EL (cell line): ENCODE measurements at regions not wholly inside any gene's neighbourhood (a gene's known extent, or its start where the extent isn't known, plus 50 kb on each side); places are given as distances from the start of the nearest gene placed in this dataset.

ENCODE experiments used
- DNase-seq: peaks from one replicate; pipeline ENCODE4 v3.0.0-alpha.2; 2016

DNA sequence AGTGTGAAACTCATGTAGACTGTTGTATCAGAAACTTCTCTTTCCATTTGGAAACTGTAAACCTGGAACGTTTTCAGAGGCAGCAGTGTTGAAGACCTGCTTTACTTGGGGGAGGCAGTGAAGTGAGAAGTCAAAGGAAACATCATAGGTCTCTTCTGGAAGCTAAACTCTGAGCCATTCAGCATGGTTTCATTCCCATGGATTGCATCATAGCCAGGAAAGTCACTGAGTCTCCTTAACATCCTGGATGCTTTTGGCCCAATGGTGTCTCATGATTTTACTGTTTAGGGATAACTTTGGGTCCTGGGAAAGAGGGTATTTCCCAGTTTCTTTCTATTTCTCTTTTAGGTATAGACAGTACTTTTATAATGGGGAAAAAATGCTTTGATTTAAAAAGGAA, 153.2 kb upstream of the E2F8 start:
- peak; percentile 50 for DNase-seq

GRCh38 chr11:19392847-19393518, 152.2 kb upstream of the E2F8 start:
- DNase-seq, result no peak

DNA sequence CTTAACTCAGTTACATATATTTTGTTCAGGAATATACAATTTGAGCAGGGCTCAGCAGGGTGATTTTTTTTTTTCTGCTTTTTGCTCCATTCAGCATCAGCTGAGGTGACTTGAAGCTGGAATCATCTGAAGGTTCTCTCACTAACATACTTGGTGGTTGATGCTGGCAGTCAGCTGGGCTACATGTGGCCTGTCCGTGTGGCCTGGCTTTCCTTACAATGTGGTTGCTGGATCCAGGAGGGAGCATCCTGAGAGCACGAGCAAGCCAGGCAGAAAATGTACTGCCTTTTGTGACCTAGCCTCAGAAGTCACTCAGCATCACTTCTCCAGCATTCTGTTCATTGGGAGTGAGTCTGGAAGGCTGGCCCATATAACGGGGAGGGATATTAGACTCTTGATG, 151.6 kb upstream of the E2F8 start:
- no peak for DNase-seq

GRCh38 chr11:19391652-19392051, 150.9 kb upstream of the E2F8 start:
- no peak for DNase-seq

- DNase-seq, result no peak
Observed at GRCh38 chr11:19391026-19391425, 150.3 kb upstream of the E2F8 start.

GRCh38 chr11:19389787-19390303, 149.1 kb upstream of the E2F8 start:
- no peak for DNase-seq

- DNase-seq, result no peak
Observed at GRCh38 chr11:19382131-19382611, 141.4 kb upstream of the E2F8 start.

DNA sequence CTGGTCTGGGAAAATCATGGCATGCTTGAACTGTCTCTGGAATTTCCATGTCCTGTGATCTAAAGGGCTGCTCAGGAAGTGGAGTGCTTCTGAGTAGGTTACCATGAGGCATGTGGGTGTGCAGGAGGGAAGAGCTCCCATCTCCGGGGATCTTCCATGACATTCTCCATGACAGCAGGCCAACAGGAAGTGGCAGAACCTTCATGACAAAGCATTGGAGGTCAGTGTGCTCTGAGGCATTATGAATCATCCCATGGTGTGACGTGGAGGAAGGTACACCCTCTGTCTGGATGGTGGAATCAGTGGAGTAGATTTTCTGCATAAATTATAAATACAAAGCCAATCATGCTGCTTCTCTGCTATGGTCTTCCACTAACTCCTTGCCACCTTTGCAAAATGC, 139.6 kb upstream of the E2F8 start:
- DNase-seq, result peak; percentile 95

DNA sequence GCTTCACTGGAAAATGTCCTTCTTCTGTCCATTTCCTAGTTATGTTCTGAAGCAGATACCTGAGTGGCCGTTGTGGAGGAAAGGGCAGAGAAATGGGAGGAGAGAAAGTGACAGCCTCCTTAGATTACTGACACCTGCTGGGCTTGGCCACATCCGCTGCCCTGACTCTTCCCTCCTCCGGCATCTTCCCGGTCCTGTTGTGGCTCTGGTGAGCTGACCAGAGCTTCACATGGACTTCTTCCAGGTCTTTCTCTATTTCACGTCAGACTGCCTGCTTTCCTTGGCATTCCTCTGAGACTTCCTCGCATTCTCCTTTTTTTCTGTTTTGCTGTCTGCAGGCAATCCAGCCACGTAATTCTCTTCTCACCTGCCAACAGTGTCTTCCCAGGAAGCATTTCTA, 138.7 kb upstream of the E2F8 start:
- no peak for DNase-seq

GRCh38 chr11:19378814-19379213, 138.1 kb upstream of the E2F8 start:
- DNase-seq, result no peak

GRCh38 chr11:19377881-19378280, 137.1 kb upstream of the E2F8 start:
- DNase-seq, result no peak

GRCh38 chr11:19375440-19375839, 134.7 kb upstream of the E2F8 start:
- no peak for DNase-seq

DNA sequence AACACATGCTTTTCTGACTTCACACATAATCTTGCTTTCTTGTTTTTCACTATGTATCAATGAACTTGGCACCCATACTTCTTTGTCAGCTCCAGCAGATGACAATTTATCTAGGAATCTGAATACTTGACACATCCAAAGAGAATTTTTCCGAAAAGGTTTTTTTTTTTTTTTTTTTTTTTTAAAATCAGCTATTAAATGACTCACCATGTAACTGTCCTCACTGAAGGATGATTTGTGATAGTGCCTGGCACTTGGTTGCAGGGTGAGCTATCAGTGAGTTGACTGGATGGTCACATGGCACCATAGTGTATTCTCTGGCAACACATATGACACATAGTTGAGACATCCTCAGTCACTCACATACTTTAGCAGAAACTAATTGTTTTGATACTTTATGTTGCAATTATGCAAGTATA, 133.4 kb upstream of the E2F8 start:
- DNase-seq, result peak; percentile 98

GRCh38 chr11:19372381-19372780, 131.6 kb upstream of the E2F8 start:
- DNase-seq, result no peak

DNA sequence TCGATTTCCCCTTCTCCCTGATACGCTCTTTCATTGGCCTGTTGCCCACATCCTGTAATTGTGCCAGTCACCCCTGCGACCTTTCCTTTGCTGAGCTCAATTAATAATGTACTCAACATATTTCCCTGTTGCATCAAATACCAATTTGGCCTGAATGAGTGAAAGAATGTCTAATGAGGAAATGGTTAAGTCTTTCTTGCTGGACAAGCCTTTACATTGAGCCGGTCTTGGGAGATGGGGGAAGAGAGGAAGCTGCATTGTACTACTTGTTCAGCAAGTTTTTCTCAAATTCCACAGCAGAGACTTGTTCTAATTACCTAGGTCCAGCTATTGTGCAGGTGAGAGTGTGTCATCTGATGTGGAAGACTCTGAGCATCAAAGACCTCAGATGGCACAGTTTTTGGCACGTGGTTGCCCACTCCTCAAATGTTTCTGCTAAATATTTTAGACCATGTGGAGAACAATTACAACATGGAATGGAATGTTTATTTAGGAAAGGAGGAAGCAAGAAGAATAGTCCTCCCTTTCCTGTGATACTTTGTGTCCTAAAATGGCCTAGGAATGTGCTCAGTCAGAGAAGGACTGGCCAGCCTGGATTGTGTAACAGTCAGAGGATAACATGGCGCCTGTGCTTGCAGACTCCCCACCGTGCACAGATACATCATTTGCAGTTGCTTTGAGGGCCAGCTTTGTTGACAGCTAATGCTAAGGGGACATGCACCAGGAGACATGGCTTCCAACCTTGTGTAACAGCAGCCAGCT, 129.5 kb upstream of the E2F8 start:
- peak; percentile 82 for DNase-seq

GRCh38 chr11:19368726-19369375, 128.1 kb upstream of the E2F8 start:
- DNase-seq, result peak; percentile 75

- DNase-seq, result peak; percentile 63
Observed at GRCh38 chr11:19366992-19367709, 126.4 kb upstream of the E2F8 start.

DNA sequence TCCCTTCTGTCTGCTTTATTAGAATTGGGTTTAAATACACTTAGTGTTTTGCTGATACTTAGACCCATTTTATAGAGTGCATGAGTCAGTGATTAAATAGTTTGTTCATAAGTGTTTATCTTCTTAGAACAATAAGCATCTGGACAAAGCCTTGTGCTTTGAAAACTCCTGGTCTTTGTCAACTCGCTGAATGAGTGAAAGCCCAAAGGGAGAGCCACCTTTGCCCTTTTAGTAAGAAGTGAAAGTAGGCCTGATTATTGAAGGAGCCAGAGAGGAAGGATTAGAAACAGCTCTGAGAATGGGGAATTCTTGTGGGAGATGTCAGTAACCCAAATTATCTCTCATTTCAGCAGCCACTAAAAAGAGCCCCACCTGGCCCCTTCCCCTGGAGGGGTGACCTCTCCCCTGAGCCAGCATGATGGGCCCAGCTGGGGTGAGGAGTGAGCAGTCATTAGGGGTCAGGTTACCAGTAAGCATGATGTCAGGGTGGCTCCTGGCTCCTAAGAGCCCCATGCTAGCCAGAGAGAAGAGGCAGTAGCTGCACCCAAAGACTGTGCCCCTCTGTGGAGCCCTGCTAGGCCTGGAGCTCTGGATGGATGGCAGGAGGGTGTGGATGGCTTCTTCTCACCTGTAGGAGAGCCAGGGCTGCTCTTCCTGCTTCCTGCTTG, 125.1 kb upstream of the E2F8 start:
- no peak for DNase-seq

GRCh38 chr11:19359221-19360000, 118.7 kb upstream of the E2F8 start:
- peak; percentile 51 for DNase-seq

- no peak for DNase-seq
Observed at GRCh38 chr11:19357943-19358342, 117.2 kb upstream of the E2F8 start.

- no peak for DNase-seq
Observed at GRCh38 chr11:19355601-19356000, 114.9 kb upstream of the E2F8 start.
